HG03565 (cell line): ENCODE measurements at regions not wholly inside any gene's neighbourhood (a gene's known extent, or its start where the extent isn't known, plus 50 kb on each side); places are given as distances from the start of the nearest gene placed in this dataset.
"Not testable (repeated sequence)": the region's sequence is repeated elsewhere in the genome, so short reads cannot be mapped to it uniquely, and the experiment has no call there.

Source experiments
- ATAC-seq: cut with Tn5 transposase; IDR thresholded peaks from one replicate; pipeline ENCODE4 v1.9.1; 2021; ENCODE audit warnings: mild to moderate bottlenecking, moderate library complexity; ENCODE audit not compliant: unreplicated experiment

GRCh38 chr1:70667494-70668170 lies 256.6 kb downstream of the CTH start:
- ATAC-seq = no peak

- ATAC-seq = no peak
Measured at GRCh38 chr1:70671006-70671405, 259.9 kb downstream of the CTH start.

- no peak for ATAC-seq
Measured at GRCh38 chr1:70672442-70672888, 261.4 kb downstream of the CTH start.

- no peak for ATAC-seq
Measured at GRCh38 chr1:70674941-70675685, 264.0 kb downstream of the CTH start.

GRCh38 chr1:70675737-70676156 lies 264.7 kb downstream of the CTH start:
- ATAC-seq = peak; percentile 88

GRCh38 chr1:70685300-70686286 lies 274.5 kb downstream of the CTH start:
- ATAC-seq = peak; percentile 99

- no peak for ATAC-seq
Measured at GRCh38 chr1:70688580-70688979, 277.5 kb downstream of the CTH start.

GRCh38 chr1:70706381-70707037 lies 295.4 kb downstream of the CTH start:
- ATAC-seq = no peak

- ATAC-seq = no peak
Measured at GRCh38 chr1:70707214-70707613, 296.1 kb downstream of the CTH start.

GRCh38 chr1:70714149-70714548 lies 303.1 kb downstream of the CTH start:
- ATAC-seq = no peak

GRCh38 chr1:70717211-70717610 lies 306.1 kb downstream of the CTH start:
- no peak for ATAC-seq

- no peak for ATAC-seq
Measured at GRCh38 chr1:70717656-70718055, 306.6 kb downstream of the CTH start.

- no peak for ATAC-seq
Measured at GRCh38 chr1:70718086-70718630, 307.1 kb downstream of the CTH start.

GRCh38 chr1:70719154-70719553 lies 308.1 kb downstream of the CTH start:
- no peak for ATAC-seq

GRCh38 chr1:70720109-70720508 lies 309.0 kb downstream of the CTH start:
- ATAC-seq = no peak

- no peak for ATAC-seq
Measured at GRCh38 chr1:70720521-70720920, 309.5 kb downstream of the CTH start.

- ATAC-seq = no peak
Measured at GRCh38 chr1:70727886-70728489, 316.9 kb downstream of the CTH start.

GRCh38 chr1:70736518-70736917 lies 311.1 kb downstream of the PTGER3 start:
- not testable (repeated sequence) for ATAC-seq

GRCh38 chr1:70737125-70737524 lies 310.5 kb downstream of the PTGER3 start:
- no peak for ATAC-seq

- ATAC-seq = no peak
Measured at GRCh38 chr1:70738624-70739023, 309.0 kb downstream of the PTGER3 start.
